ENCODE measurements at regions not wholly inside any gene's neighbourhood (a gene's known extent, or its start where the extent isn't known, plus 50 kb on each side); places are given as distances from the start of the nearest gene placed in this dataset.

- TF ChIP-seq TAF1 (IDR thresholded peaks at IDR 0.05; ENCODE audit: low read depth, low read length) (no peak), POLR2AphosphoS5 (IDR thresholded peaks at IDR 0.05; ENCODE audit: low read depth, low read length) (no peak), POLR2A (IDR thresholded peaks at IDR 0.05; ENCODE audit: low read depth, low read length) (no peak), POU2F2 (IDR thresholded peaks at IDR 0.05; ENCODE audit: low read depth, low read length) (no peak), PAX5 (IDR thresholded peaks at IDR 0.05; ENCODE audit: insufficient read depth, low read length, severe bottlenecking) (no peak)
These were observed 201.8 kb upstream of the NDST4 start for GRCh38 chr4:115315182-115315581.

Measured in GM12891 (cell line).